ENCODE measurements at regions not wholly inside any gene's neighbourhood (a gene's known extent, or its start where the extent isn't known, plus 50 kb on each side); places are given as distances from the start of the nearest gene placed in this dataset.
"Not testable (repeated sequence)": the region's sequence is repeated elsewhere in the genome, so short reads cannot be mapped to it uniquely, and the experiment has no call there.

GRCh38 chr10:29703271-29703670 is 68.5 kb upstream of the SVIL start:
- H3K4me1 ChIP-seq (ENCODE audit: control insufficient read depth, insufficient read depth, low read length): peaks cover 7% of the 10 kb centered on the region
- WGBS, 2 experiments: 75 to 77% methylated on average over 9 of the region's 9 CpGs

GRCh38 chr10:29702273-29703164 is 67.7 kb upstream of the SVIL start:
- H3K27me3 ChIP-seq (ENCODE audit: control insufficient read depth, insufficient read depth, low read length, poor library complexity, severe bottlenecking): no peaks in the 10 kb centered on the region
- H3K36me3 ChIP-seq (ENCODE audit: control insufficient read depth, insufficient read depth, low read length): no peaks in the 10 kb centered on the region
- H3K4me1 ChIP-seq (ENCODE audit: control insufficient read depth, insufficient read depth, low read length): peaks cover 7% of the 10 kb centered on the region
- H3K4me3 ChIP-seq (ENCODE audit: insufficient read depth, low read depth, low read length): no peak overlapping the region
- no peaks in the 10 kb centered on the region for H3K9me3 ChIP-seq (ENCODE audit: control insufficient read depth, low read length)
- WGBS, 2 experiments: 90 to 93% methylated on average over 10 of the region's 10 CpGs
- no peak overlapping the region for H3K27ac ChIP-seq (ENCODE audit: insufficient read depth, low read depth, low read length, poor library complexity, severe bottlenecking)

More at GRCh38 chr10:29703271-29703670, 68.5 kb upstream of the SVIL start:
- Histone ChIP-seq H3K27ac (ENCODE audit: insufficient read depth, low read depth, low read length, poor library complexity, severe bottlenecking) (no peak overlapping the region), H3K9me3 (ENCODE audit: control insufficient read depth, low read length) (no peaks in the 10 kb centered on the region), H3K4me3 (ENCODE audit: insufficient read depth, low read depth, low read length) (no peak overlapping the region), H3K36me3 (ENCODE audit: control insufficient read depth, insufficient read depth, low read length) (no peaks in the 10 kb centered on the region), H3K27me3 (ENCODE audit: control insufficient read depth, insufficient read depth, low read length, poor library complexity, severe bottlenecking) (no peaks in the 10 kb centered on the region)

- Histone ChIP-seq H3K9me3 (ENCODE audit: control insufficient read depth, low read length) (no peaks in the 10 kb centered on the region), H3K36me3 (ENCODE audit: control insufficient read depth, insufficient read depth, low read length) (no peaks in the 10 kb centered on the region), H3K27ac (ENCODE audit: insufficient read depth, low read depth, low read length, poor library complexity, severe bottlenecking) (no peak overlapping the region), H3K27me3 (ENCODE audit: control insufficient read depth, insufficient read depth, low read length, poor library complexity, severe bottlenecking) (no peaks in the 10 kb centered on the region), H3K4me3 (ENCODE audit: insufficient read depth, low read depth, low read length) (no peak overlapping the region), H3K4me1 (ENCODE audit: control insufficient read depth, insufficient read depth, low read length) (peaks cover 7% of the 10 kb centered on the region)
- 100% methylated on average over 1 of the region's 1 CpG; no CpG with 5 or more reads in 1 of the 2 experiments for WGBS, 2 experiments
These were observed 66.5 kb upstream of the SVIL start for GRCh38 chr10:29701306-29701705.

GRCh38 chr10:29699621-29700020 is 64.8 kb upstream of the SVIL start:
- 76 to 83% methylated on average over 5 of the region's 5 CpGs for WGBS, 2 experiments
- no peak overlapping the region for H3K27ac ChIP-seq (ENCODE audit: insufficient read depth, low read depth, low read length, poor library complexity, severe bottlenecking)

GRCh38 chr10:29698773-29699490 is 64.2 kb upstream of the SVIL start:
- WGBS, 2 experiments: 93 to 94% methylated on average over 8 of the region's 8 CpGs
- H3K4me3 ChIP-seq (ENCODE audit: insufficient read depth, low read depth, low read length): no peak overlapping the region
- H3K36me3 ChIP-seq (ENCODE audit: control insufficient read depth, insufficient read depth, low read length): no peaks in the 10 kb centered on the region
- no peaks in the 10 kb centered on the region for H3K9me3 ChIP-seq (ENCODE audit: control insufficient read depth, low read length)
- H3K27me3 ChIP-seq (ENCODE audit: control insufficient read depth, insufficient read depth, low read length, poor library complexity, severe bottlenecking): no peaks in the 10 kb centered on the region
- peaks cover 7% of the 10 kb centered on the region for H3K4me1 ChIP-seq (ENCODE audit: control insufficient read depth, insufficient read depth, low read length)
- H3K27ac ChIP-seq (ENCODE audit: insufficient read depth, low read depth, low read length, poor library complexity, severe bottlenecking): no peak overlapping the region

More at GRCh38 chr10:29699621-29700020, 64.8 kb upstream of the SVIL start:
- Histone ChIP-seq H3K4me1 (ENCODE audit: control insufficient read depth, insufficient read depth, low read length) (peaks cover 7% of the 10 kb centered on the region), H3K9me3 (ENCODE audit: control insufficient read depth, low read length) (no peaks in the 10 kb centered on the region), H3K4me3 (ENCODE audit: insufficient read depth, low read depth, low read length) (no peak overlapping the region), H3K36me3 (ENCODE audit: control insufficient read depth, insufficient read depth, low read length) (no peaks in the 10 kb centered on the region), H3K27me3 (ENCODE audit: control insufficient read depth, insufficient read depth, low read length, poor library complexity, severe bottlenecking) (no peaks in the 10 kb centered on the region)

GRCh38 chr10:29696581-29696980 is 61.8 kb upstream of the SVIL start:
- WGBS, 2 experiments: 97 to 98% methylated on average over 15 to 30 of the region's 30 CpGs
- not testable (repeated sequence) for H3K27ac ChIP-seq (ENCODE audit: insufficient read depth, low read depth, low read length, poor library complexity, severe bottlenecking); H3K9me3 ChIP-seq (ENCODE audit: control insufficient read depth, low read length); H3K36me3 ChIP-seq (ENCODE audit: control insufficient read depth, insufficient read depth, low read length); H3K27me3 ChIP-seq (ENCODE audit: control insufficient read depth, insufficient read depth, low read length, poor library complexity, severe bottlenecking); H3K4me1 ChIP-seq (ENCODE audit: control insufficient read depth, insufficient read depth, low read length); H3K4me3 ChIP-seq (ENCODE audit: insufficient read depth, low read depth, low read length)

- WGBS, 2 experiments: 91 to 94% methylated on average over 3 of the region's 3 CpGs
- Histone ChIP-seq H3K27ac (ENCODE audit: insufficient read depth, low read depth, low read length, poor library complexity, severe bottlenecking) (no peak overlapping the region), H3K4me1 (ENCODE audit: control insufficient read depth, insufficient read depth, low read length) (no peaks in the 10 kb centered on the region), H3K9me3 (ENCODE audit: control insufficient read depth, low read length) (no peaks in the 10 kb centered on the region), H3K27me3 (ENCODE audit: control insufficient read depth, insufficient read depth, low read length, poor library complexity, severe bottlenecking) (no peaks in the 10 kb centered on the region), H3K4me3 (ENCODE audit: insufficient read depth, low read depth, low read length) (no peak overlapping the region), H3K36me3 (ENCODE audit: control insufficient read depth, insufficient read depth, low read length) (no peaks in the 10 kb centered on the region)
These were observed 59.4 kb upstream of the SVIL start for GRCh38 chr10:29694121-29694520.

GRCh38 chr10:29692121-29692539 is 57.4 kb upstream of the SVIL start:
- peak overlapping the region; percentile 16 for H3K27ac ChIP-seq (ENCODE audit: insufficient read depth, low read depth, low read length, poor library complexity, severe bottlenecking)
- WGBS, 2 experiments: 70 to 74% methylated on average over 5 of the region's 5 CpGs
- H3K4me3 ChIP-seq (ENCODE audit: insufficient read depth, low read depth, low read length): no peak overlapping the region
- peaks cover 11% of the 10 kb centered on the region for H3K4me1 ChIP-seq (ENCODE audit: control insufficient read depth, insufficient read depth, low read length)
- H3K36me3 ChIP-seq (ENCODE audit: control insufficient read depth, insufficient read depth, low read length): no peaks in the 10 kb centered on the region
- no peaks in the 10 kb centered on the region for H3K9me3 ChIP-seq (ENCODE audit: control insufficient read depth, low read length)
- no peaks in the 10 kb centered on the region for H3K27me3 ChIP-seq (ENCODE audit: control insufficient read depth, insufficient read depth, low read length, poor library complexity, severe bottlenecking)

- peak overlapping the region; percentile 16 for H3K27ac ChIP-seq (ENCODE audit: insufficient read depth, low read depth, low read length, poor library complexity, severe bottlenecking)
- no peak overlapping the region for H3K4me3 ChIP-seq (ENCODE audit: insufficient read depth, low read depth, low read length)
- H3K36me3 ChIP-seq (ENCODE audit: control insufficient read depth, insufficient read depth, low read length): no peaks in the 10 kb centered on the region
- H3K4me1 ChIP-seq (ENCODE audit: control insufficient read depth, insufficient read depth, low read length): peaks cover 16% of the 10 kb centered on the region
- H3K27me3 ChIP-seq (ENCODE audit: control insufficient read depth, insufficient read depth, low read length, poor library complexity, severe bottlenecking): no peaks in the 10 kb centered on the region
- 80 to 81% methylated on average over 5 of the region's 5 CpGs for WGBS, 2 experiments
- H3K9me3 ChIP-seq (ENCODE audit: control insufficient read depth, low read length): no peaks in the 10 kb centered on the region
These were observed 56.8 kb upstream of the SVIL start for GRCh38 chr10:29691564-29692072.

GRCh38 chr10:29689001-29689400 is 54.2 kb upstream of the SVIL start:
- no peaks in the 10 kb centered on the region for H3K27me3 ChIP-seq (ENCODE audit: control insufficient read depth, insufficient read depth, low read length, poor library complexity, severe bottlenecking)
- no peak overlapping the region for H3K4me3 ChIP-seq (ENCODE audit: insufficient read depth, low read depth, low read length)
- H3K36me3 ChIP-seq (ENCODE audit: control insufficient read depth, insufficient read depth, low read length): peaks cover 4% of the 10 kb centered on the region
- WGBS, 2 experiments: 75 to 76% methylated on average over 7 of the region's 7 CpGs
- peaks cover 17% of the 10 kb centered on the region for H3K4me1 ChIP-seq (ENCODE audit: control insufficient read depth, insufficient read depth, low read length)
- no peak overlapping the region for H3K27ac ChIP-seq (ENCODE audit: insufficient read depth, low read depth, low read length, poor library complexity, severe bottlenecking)
- H3K9me3 ChIP-seq (ENCODE audit: control insufficient read depth, low read length): no peaks in the 10 kb centered on the region

Measured in ectodermal cell (in vitro differentiated cells).